Fibroblast of skin of scalp (primary cell): ENCODE measurements at regions not wholly inside any gene's neighbourhood (a gene's known extent, or its start where the extent isn't known, plus 50 kb on each side); places are given as distances from the start of the nearest gene placed in this dataset.
A peak's percentile ranks its signal among the peaks of the same experiment; 100 is the strongest.

Experiments used
- DNase-seq: peaks from one replicate; pipeline ENCODE4 v3.0.0-alpha.2; 2013

DNA sequence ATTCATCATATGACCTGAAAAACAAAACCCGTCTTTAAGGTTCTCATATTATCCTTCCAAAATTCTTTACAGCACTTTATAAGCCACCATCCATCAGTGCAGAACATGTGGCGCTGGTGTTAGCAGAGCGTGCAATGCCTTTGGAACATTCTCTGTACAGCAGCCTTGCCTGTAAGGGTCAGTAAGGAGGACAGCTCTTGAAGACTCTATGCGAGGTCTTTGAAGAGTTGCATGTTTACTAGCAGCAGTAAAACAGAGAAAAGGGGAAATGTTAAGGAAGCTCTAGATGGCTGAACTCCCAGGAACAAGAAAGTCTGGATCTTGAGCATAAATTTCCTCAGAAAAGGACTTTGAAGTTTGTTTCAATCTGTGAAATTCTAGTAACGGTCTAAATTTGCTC is 365.6 kb downstream of the DUSP10 start:
- no peak for DNase-seq

GRCh38 chr1:221381910-221382623 is 359.8 kb downstream of the DUSP10 start:
- peak; percentile 71 for DNase-seq

DNA sequence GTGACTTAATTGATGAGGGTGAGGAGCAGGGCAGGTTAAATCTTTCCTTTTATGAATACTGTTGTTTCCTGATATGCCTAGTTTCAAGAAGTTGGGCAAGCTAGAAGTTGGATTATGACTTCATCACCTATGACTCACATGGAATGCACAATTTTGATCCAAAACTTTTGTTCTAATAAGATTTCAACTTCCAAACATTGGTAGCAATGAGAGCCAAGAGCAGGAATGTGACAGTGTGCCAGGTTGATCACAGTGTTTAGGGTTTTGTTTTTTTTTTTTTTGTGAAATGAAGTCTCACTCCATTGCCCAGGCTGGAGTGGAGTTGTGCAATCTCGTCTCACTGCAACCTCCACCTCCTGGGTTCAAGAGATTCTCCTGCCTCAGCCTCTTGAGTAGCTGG is 349.4 kb downstream of the DUSP10 start:
- peak; percentile 78 for DNase-seq

GRCh38 chr1:221394011-221394544 is 347.8 kb downstream of the DUSP10 start:
- peak; percentile 64 for DNase-seq

- no peak for DNase-seq
These were observed 345.4 kb downstream of the DUSP10 start for GRCh38 chr1:221396526-221396925.

DNA sequence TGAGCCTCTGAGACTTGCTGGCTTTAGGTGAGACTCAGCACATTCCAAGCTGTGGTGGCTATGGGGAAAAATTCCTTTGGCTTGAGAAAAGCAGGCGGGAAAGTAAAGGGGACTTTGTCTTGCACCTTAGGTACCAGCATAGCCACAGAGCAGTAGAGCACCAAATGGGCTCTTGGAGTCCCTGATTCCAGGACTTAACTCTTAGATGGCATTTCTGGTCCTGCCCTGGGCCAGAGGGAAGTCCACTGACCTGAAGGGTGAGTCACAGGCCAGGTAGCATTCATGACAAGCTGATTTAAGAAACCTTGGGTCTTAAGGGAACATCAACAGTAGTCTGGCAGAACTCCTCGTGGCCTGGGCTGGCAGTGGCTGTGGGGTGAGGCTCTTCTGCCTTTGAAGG is 344.7 kb downstream of the DUSP10 start:
- no peak for DNase-seq

DNA sequence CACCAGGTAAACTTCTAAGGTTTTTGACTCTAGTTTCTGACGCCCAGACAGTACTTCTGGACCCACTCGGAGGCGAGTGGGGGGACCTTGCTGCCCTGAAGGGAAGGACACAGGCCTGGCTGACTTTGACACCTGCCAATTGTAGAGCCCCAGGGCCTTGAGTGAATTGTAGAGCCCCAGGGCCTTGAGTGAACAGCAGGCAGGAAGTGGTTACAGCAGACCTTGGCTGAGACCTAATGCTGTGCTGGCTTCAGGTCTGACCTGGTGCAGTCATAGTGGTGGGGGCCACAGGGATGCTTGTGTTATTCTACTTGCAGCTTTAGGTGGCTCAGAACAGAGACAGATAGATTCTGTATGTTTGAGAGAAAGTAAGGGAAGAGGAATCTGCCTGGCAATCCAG is 344.3 kb downstream of the DUSP10 start:
- no peak for DNase-seq

DNA sequence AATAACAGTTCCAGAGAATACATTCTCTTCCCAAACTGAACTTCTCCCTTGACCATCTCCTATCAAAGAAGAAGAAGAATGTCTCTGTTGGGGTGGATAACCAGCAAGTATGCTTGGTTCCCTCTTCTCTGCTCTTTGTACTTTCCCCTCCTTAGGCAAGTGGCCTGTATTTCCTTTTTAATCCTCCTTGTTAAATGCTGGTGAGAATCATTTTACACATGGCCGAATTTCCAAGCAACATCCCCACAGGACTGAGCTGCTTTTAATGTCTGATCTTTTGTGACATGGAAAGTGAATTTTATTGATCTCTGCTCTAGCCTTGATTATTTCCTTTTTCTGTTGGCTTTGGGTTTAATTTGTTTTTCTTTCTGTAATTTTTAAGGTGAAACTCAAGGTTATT is 336.7 kb downstream of the DUSP10 start:
- no peak for DNase-seq

DNA sequence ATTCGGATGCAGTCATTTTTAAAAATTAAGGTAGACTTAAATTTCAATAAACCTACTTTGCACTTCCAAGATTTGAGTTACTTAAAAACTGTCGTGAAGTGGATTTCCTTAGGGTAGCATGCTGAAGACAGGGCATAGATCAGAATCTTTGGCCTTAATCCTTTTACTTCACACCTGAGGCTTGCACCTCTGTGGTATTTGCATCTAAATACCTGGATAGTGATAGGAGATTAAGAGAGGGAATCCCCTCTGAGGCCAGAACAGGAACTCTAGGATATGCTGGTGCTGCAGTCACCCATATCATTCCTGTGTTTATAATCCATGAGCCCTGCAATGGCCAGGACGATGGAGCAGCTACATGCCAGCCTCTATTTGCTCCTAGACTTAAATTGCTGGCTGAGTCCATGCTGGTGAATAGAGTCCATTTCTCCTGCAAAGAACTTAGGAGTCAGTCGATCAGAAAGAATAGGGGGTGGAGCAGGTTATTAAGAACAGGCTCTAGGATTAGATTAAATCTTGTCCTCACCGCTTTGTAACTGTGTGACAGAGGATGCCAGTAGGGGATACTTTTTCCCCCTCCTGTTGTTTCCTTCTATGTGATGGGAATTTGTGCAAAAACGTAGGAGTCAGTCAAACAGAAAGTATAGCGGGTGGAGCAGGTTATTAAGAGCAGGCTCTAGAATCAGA is 333.6 kb downstream of the DUSP10 start:
- DNase-seq: no peak

GRCh38 chr1:221411283-221411682 is 330.6 kb downstream of the DUSP10 start:
- DNase-seq: no peak

- no peak for DNase-seq
These were observed 326.9 kb downstream of the DUSP10 start for GRCh38 chr1:221414772-221415539.

DNA sequence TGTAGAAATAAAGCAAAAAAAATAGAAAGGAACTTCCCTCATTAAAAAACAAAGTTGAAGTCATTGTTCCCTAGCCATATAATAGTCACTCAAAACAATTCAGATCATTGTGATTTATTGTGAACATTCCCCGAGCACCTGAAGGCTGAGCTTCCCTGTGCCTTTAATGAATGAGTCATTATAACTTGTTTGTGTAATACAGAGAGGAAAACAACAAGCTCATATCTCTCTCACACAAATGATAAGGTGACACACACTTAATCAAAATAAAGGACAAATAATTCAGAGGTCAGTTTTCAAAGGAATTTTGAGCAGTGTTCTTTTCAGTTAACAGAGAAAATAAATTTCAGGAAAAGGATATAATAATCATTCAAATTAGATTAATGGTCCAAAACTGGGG is 326.2 kb downstream of the DUSP10 start:
- no peak for DNase-seq

DNA sequence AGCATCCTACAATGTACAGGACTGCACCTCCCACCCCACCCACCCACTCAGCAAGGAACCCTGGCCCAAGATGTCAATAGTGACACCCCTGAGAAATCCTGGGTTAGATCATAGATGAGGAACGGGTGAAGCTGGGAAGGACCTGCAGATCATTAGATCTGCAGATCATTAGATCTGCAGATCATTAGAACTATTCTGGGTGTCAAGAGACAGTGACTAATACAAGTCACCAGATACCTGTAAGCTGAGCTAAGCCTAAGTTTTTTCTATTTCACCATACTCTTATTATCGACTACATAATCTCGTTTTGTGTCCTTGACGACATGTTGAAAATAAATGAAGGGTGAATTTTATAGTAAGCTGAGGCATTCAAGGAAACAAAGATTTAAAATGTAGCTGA is 325.7 kb downstream of the DUSP10 start:
- DNase-seq: no peak

GRCh38 chr1:221416723-221417122 is 325.2 kb downstream of the DUSP10 start:
- DNase-seq: peak; percentile 22

- peak; percentile 46 for DNase-seq
These were observed 323.5 kb downstream of the DUSP10 start for GRCh38 chr1:221418346-221418745.

- DNase-seq: peak; percentile 47
These were observed 322.3 kb downstream of the DUSP10 start for GRCh38 chr1:221419513-221420095.

GRCh38 chr1:221429264-221429663 is 312.6 kb downstream of the DUSP10 start:
- peak; percentile 19 for DNase-seq

- no peak for DNase-seq
These were observed 311.5 kb downstream of the DUSP10 start for GRCh38 chr1:221430152-221430960.

DNA sequence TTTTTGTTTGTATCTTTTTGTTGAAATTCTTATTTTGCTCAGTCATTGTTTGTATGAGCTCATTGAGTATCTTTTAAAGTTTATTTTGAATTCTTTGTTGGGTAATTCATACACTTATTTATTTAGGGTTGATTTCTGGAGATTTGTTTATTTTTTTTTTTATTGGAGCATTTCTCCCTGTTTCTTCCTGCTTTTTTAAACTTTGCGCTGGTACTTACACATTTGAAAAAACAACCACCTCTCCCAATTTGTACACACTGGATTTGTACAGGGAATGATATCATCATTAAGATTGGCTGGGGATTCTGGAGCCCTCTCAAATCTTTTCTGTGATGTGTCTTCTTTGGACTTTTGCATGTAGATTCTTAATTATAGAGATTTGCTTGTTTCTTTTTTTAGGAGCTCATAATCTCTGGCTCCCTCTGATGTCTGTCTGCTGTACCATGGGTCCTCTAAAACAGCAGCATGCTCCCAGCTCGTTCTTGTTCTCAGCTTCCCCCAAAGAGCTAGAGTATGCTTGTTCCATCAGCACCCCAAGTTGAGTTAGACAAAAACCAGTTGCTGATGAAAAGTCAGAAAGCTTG is 310.7 kb downstream of the DUSP10 start:
- peak; percentile 42 for DNase-seq

DNA sequence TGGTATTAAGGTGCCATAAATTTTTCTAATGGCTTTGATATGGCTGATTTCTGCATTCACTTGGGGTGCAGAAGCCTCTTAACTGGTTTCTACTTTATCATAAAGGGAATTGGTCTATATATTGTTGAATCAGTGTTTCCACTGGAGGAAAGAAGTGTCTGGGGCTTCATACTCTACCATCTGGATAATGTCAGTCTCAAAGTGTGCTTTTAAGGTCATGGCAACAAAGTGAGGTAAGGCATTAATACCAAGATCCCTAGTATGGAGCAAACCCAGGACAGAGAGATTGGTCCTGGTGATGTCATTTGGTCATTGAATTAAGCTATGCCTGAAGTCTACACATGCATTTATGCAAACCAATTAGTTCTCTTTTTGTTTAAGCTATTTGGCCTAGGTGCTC is 309.9 kb downstream of the DUSP10 start:
- no peak for DNase-seq

- peak; percentile 73 for DNase-seq
These were observed 306.4 kb downstream of the DUSP10 start for GRCh38 chr1:221435504-221435904.

DNA sequence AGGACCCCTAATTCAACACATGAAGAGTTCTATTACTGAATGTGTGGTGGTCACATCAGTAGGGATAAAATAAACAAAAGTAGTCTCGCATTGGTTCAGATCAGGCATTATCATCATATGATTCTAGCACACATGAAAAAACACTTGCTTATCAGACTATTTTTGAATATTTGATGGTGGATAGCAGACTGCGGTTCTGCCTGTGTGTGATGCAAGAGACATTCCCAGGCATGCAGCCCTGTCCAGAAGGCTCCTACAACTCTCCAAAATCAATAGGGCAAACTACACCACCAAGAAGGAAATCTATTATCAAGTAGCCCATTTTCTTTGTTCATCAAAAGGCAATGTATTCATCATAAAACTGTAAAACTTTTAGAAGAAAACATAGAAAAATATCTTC is 304.7 kb downstream of the DUSP10 start:
- no peak for DNase-seq
